ENCODE measurements at regions not wholly inside any gene's neighbourhood (a gene's known extent, or its start where the extent isn't known, plus 50 kb on each side); places are given as distances from the start of the nearest gene placed in this dataset.
"Not testable (repeated sequence)": the region's sequence is repeated elsewhere in the genome, so short reads cannot be mapped to it uniquely, and the experiment has no call there.

GRCh38 chr4:34492414-34492813, 1751.9 kb downstream of the ARAP2 start:
- Mint-ChIP-seq H3K4me1 (ENCODE audit: unreplicated experiment) (no peaks in the 10 kb centered on the region), H3K36me3 (no peaks in the 10 kb centered on the region), H3K4me3 (no peak overlapping the region), H3K9me3 (no peaks in the 10 kb centered on the region), H3K27me3 (no peaks in the 10 kb centered on the region), H3K27ac (no peak overlapping the region)
- DNase-seq (ENCODE audit: extremely low spot score, unreplicated experiment), result no peak
- TF ChIP-seq CTCF (conservative IDR thresholded peaks at IDR 0.05), result no peak

GRCh38 chr4:34502086-34502485, 1742.2 kb downstream of the ARAP2 start:
- no peaks in the 10 kb centered on the region for H3K27me3 Mint-ChIP-seq
- no peaks in the 10 kb centered on the region for H3K4me1 Mint-ChIP-seq (ENCODE audit: unreplicated experiment)
- no peak overlapping the region for H3K27ac Mint-ChIP-seq
- no peaks in the 10 kb centered on the region for H3K36me3 Mint-ChIP-seq
- H3K9me3 Mint-ChIP-seq, result no peaks in the 10 kb centered on the region
- H3K4me3 Mint-ChIP-seq, result no peak overlapping the region
- no peak for DNase-seq (ENCODE audit: extremely low spot score, unreplicated experiment)
- TF ChIP-seq CTCF (conservative IDR thresholded peaks at IDR 0.05), result no peak

GRCh38 chr4:34504731-34505130, 1739.6 kb downstream of the ARAP2 start:
- H3K36me3 Mint-ChIP-seq; H3K27me3 Mint-ChIP-seq; H3K4me1 Mint-ChIP-seq (ENCODE audit: unreplicated experiment); DNase-seq (ENCODE audit: extremely low spot score, unreplicated experiment); H3K9me3 Mint-ChIP-seq; H3K4me3 Mint-ChIP-seq; H3K27ac Mint-ChIP-seq: not testable (repeated sequence)

- not testable (repeated sequence) for H3K4me1 Mint-ChIP-seq (ENCODE audit: unreplicated experiment); H3K36me3 Mint-ChIP-seq; H3K27ac Mint-ChIP-seq; H3K4me3 Mint-ChIP-seq; H3K27me3 Mint-ChIP-seq; H3K9me3 Mint-ChIP-seq; DNase-seq (ENCODE audit: extremely low spot score, unreplicated experiment)
Measured at GRCh38 chr4:34506511-34507092, 1737.7 kb downstream of the ARAP2 start.

GRCh38 chr4:34512616-34513015, 1731.7 kb downstream of the ARAP2 start:
- Mint-ChIP-seq H3K27ac (no peak overlapping the region), H3K9me3 (peaks cover 6% of the 10 kb centered on the region), H3K27me3 (no peaks in the 10 kb centered on the region), H3K36me3 (no peaks in the 10 kb centered on the region), H3K4me1 (ENCODE audit: unreplicated experiment) (no peaks in the 10 kb centered on the region), H3K4me3 (no peak overlapping the region)
- no peak for TF ChIP-seq CTCF (conservative IDR thresholded peaks at IDR 0.05)
- no peak for DNase-seq (ENCODE audit: extremely low spot score, unreplicated experiment)

GRCh38 chr4:34516524-34516923, 1727.8 kb downstream of the ARAP2 start:
- H3K27ac Mint-ChIP-seq, result no peak overlapping the region
- no peaks in the 10 kb centered on the region for H3K36me3 Mint-ChIP-seq
- H3K27me3 Mint-ChIP-seq, result no peaks in the 10 kb centered on the region
- H3K4me3 Mint-ChIP-seq, result no peak overlapping the region
- H3K9me3 Mint-ChIP-seq, result no peaks in the 10 kb centered on the region
- DNase-seq (ENCODE audit: extremely low spot score, unreplicated experiment), result no peak
- TF ChIP-seq CTCF (conservative IDR thresholded peaks at IDR 0.05), result no peak
- H3K4me1 Mint-ChIP-seq (ENCODE audit: unreplicated experiment), result no peaks in the 10 kb centered on the region

- Mint-ChIP-seq H3K9me3 (no peaks in the 10 kb centered on the region), H3K4me1 (ENCODE audit: unreplicated experiment) (no peaks in the 10 kb centered on the region), H3K27ac (no peak overlapping the region), H3K4me3 (no peak overlapping the region), H3K27me3 (no peaks in the 10 kb centered on the region), H3K36me3 (no peaks in the 10 kb centered on the region)
- no peak for DNase-seq (ENCODE audit: extremely low spot score, unreplicated experiment)
- TF ChIP-seq CTCF (conservative IDR thresholded peaks at IDR 0.05), result no peak
Measured at GRCh38 chr4:34534916-34535315, 1709.4 kb downstream of the ARAP2 start.

Data from type B pancreatic cell (in vitro differentiated cells).